ENCODE measurements at regions not wholly inside any gene's neighbourhood (a gene's known extent, or its start where the extent isn't known, plus 50 kb on each side); places are given as distances from the start of the nearest gene placed in this dataset.
"Not testable (repeated sequence)": the region's sequence is repeated elsewhere in the genome, so short reads cannot be mapped to it uniquely, and the experiment has no call there.

GRCh38 chr7:13748998-13749397, 240.5 kb downstream of the ETV1 start:
- Histone ChIP-seq H3K27ac (no peak overlapping the region), H3K36me3 (no peaks in the 10 kb centered on the region), H3K4me3 (no peak overlapping the region), H3K4me1 (no peaks in the 10 kb centered on the region), H3K27me3 (no peaks in the 10 kb centered on the region), H3K9me3 (no peaks in the 10 kb centered on the region)
- no peak for DNase-seq
- TF ChIP-seq, protein P1, sequence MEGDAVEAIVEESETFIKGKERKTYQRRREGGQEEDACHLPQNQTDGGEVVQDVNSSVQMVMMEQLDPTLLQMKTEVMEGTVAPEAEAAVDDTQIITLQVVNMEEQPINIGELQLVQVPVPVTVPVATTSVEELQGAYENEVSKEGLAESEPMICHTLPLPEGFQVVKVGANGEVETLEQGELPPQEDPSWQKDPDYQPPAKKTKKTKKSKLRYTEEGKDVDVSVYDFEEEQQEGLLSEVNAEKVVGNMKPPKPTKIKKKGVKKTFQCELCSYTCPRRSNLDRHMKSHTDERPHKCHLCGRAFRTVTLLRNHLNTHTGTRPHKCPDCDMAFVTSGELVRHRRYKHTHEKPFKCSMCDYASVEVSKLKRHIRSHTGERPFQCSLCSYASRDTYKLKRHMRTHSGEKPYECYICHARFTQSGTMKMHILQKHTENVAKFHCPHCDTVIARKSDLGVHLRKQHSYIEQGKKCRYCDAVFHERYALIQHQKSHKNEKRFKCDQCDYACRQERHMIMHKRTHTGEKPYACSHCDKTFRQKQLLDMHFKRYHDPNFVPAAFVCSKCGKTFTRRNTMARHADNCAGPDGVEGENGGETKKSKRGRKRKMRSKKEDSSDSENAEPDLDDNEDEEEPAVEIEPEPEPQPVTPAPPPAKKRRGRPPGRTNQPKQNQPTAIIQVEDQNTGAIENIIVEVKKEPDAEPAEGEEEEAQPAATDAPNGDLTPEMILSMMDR (IDR thresholded peaks at IDR 0.05), result no peak
- intact Hi-C loops (cut with DNase I; ENCODE audit: low total_unique reads), result no loop called here

DNA sequence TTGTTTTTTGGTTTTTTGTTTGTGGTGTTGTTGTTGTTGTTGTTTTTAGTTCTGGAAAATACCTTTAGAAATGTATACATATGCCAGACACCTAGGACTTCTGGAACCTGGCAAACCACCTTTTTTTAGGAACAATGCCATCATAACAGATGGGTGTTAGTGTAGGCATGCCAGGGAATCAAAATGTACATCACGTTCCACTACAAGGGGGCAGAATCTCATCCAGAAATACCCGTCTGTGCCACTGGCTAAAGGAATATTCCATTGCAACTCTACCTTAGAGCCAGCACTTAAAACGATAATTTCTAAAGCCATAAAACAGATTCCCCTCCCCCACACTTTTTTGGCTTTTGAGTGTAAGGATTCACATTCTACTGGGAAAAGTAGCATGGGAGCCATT, 239.8 kb downstream of the ETV1 start:
- H3K9me3 ChIP-seq, result no peaks in the 10 kb centered on the region
- H3K4me3 ChIP-seq, result no peak overlapping the region
- no peaks in the 10 kb centered on the region for H3K4me1 ChIP-seq
- intact Hi-C loops (cut with DNase I; ENCODE audit: low total_unique reads), result no loop called here
- no peak for DNase-seq
- H3K27me3 ChIP-seq, result no peaks in the 10 kb centered on the region
- no peaks in the 10 kb centered on the region for H3K36me3 ChIP-seq
- no peak overlapping the region for H3K27ac ChIP-seq
- TF ChIP-seq, protein P1 (IDR thresholded peaks at IDR 0.05), result no peak

DNA sequence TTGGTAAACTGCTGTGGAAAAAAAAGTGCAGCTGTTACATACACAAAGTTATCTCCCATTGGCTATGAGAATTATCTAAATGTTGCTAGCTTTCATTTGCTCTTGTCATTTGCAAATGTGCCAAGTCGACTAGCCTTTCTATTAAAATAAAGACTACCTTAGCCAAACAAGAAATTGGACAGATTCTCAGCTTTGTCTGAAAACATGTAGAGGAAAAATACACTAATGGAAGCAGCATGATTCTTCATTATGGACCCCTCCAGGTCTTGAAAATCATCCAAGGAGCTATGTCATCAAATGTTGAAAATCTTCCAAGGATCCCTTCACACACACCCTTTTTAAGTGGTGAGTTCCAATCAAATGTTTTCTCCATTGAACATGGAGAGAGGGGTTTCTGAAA, 237.7 kb downstream of the ETV1 start:
- H3K4me1 ChIP-seq, result no peaks in the 10 kb centered on the region
- TF ChIP-seq, protein P1 (IDR thresholded peaks at IDR 0.05), result no peak
- H3K9me3 ChIP-seq, result no peaks in the 10 kb centered on the region
- no peaks in the 10 kb centered on the region for H3K27me3 ChIP-seq
- H3K27ac ChIP-seq, result no peak overlapping the region
- DNase-seq, result no peak
- no peak overlapping the region for H3K4me3 ChIP-seq
- intact Hi-C loops (cut with DNase I; ENCODE audit: low total_unique reads), result no loop called here
- H3K36me3 ChIP-seq, result no peaks in the 10 kb centered on the region

- no peaks in the 10 kb centered on the region for H3K27me3 ChIP-seq
- H3K27ac ChIP-seq, result no peak overlapping the region
- H3K4me3 ChIP-seq, result no peak overlapping the region
- H3K36me3 ChIP-seq, result no peaks in the 10 kb centered on the region
- no peak for DNase-seq
- intact Hi-C loops (cut with DNase I; ENCODE audit: low total_unique reads), result no loop called here
- H3K4me1 ChIP-seq, result no peaks in the 10 kb centered on the region
- TF ChIP-seq, protein P1 (IDR thresholded peaks at IDR 0.05), result no peak
- no peaks in the 10 kb centered on the region for H3K9me3 ChIP-seq
Observed at GRCh38 chr7:13757841-13758240, 231.6 kb downstream of the ETV1 start.

- H3K4me1 ChIP-seq; H3K9me3 ChIP-seq; H3K27ac ChIP-seq; DNase-seq; intact Hi-C loops (cut with DNase I; ENCODE audit: low total_unique reads); H3K36me3 ChIP-seq; H3K27me3 ChIP-seq; H3K4me3 ChIP-seq: not testable (repeated sequence)
Observed at GRCh38 chr7:13765853-13766252, 223.6 kb downstream of the ETV1 start.

DNA sequence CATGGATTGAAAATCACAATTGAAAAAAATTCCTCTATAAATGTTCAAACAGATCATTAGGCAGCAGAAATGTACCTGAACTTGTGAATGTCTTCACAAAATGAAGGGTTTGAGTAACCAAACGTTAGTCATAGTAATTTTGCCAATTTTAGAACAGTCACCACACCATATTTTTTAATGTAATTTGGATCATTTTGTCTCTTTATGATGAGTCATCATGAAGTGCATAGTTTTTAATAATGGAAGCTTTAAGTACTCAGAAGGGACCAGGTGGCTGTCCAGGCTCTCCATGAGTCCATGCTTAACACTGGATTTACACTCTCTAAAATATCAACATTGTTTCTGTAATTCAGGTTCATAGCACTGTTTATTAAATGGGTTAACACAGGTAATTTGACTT, 219.2 kb downstream of the ETV1 start:
- Histone ChIP-seq H3K27me3 (no peaks in the 10 kb centered on the region), H3K36me3 (no peaks in the 10 kb centered on the region), H3K4me3 (no peak overlapping the region), H3K27ac (no peak overlapping the region), H3K4me1 (no peaks in the 10 kb centered on the region), H3K9me3 (no peaks in the 10 kb centered on the region)
- TF ChIP-seq, protein P1 (IDR thresholded peaks at IDR 0.05), result no peak
- no peak for DNase-seq
- intact Hi-C loops (cut with DNase I; ENCODE audit: low total_unique reads), result no loop called here
